ENCODE measurements at regions not wholly inside any gene's neighbourhood (a gene's known extent, or its start where the extent isn't known, plus 50 kb on each side); places are given as distances from the start of the nearest gene placed in this dataset.
"Not testable (repeated sequence)": the region's sequence is repeated elsewhere in the genome, so short reads cannot be mapped to it uniquely, and the experiment has no call there.

DNA sequence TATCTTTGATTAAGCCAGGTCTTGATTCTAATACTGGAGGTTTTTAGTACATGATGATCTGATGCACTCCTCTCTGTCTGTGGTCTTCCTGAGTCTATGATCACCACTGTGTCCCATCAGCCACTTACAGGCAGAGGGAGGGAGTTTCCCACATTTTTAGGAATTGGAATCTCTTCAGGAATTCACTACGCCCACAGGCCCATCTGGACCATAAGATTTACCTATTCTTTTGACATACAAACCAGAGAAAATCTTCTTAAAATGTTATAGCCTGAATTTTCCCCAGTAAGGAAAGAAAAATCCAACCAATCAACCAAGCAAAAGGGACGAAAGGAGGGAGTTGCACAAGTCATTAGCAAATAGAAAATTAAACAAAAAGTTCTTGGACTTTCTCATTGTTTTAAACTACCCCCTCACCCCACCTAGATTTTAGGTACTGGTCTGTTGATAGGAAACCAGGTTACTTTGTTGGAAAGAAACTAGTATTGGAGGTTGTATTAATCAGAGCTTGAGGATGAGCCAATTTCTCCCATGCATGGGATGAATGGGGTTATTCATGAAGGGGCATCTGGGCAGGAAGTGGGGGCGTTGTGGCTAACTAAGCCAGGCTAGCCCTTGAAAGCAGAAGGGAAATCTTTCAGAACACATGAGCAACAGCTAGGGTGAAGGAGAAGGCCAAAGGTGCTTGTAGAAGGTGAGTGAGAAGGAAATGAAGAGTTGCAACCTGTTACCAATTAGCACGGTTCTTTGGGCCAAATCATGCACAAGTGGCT is 328.2 kb upstream of the MEX3C start:
- no peak for ATAC-seq

DNA sequence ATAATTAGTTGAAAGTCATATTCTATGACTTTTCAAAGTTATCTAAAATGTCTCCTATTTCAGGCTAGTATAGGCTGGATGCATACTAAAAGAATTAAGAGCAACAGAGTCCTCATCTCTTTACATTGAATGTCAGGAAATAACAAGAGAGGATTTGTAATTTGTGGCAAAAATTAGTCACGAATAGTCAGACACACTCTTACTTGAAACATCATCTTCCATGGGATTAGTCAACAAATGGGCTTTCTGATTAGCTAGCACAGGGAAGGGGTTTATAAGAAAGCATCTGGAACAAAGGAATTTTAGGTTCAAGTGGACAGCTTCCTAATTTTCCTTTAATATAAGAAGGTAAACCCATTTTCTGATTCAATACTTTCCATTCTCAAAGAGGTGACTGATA is 330.3 kb upstream of the MEX3C start:
- ATAC-seq: no peak

DNA sequence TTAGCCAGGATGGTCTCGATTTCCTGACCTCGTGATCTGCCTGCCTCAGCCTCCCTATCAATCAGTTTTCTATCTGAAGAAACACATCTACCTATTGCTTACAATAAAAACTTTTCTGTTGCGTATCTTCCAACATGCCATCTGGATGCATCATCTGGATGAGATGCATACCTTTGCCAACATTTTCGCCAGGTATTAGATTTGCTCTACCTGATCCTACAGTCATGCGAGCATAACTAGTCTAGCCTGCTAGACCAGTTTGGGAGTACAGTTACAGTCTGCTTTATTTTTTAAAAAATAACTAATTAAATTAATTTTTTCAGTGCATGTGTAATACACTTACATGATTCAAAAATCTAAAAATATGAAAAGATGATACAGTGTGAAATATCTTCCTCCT is 334.0 kb upstream of the MEX3C start:
- no peak for ATAC-seq

DNA sequence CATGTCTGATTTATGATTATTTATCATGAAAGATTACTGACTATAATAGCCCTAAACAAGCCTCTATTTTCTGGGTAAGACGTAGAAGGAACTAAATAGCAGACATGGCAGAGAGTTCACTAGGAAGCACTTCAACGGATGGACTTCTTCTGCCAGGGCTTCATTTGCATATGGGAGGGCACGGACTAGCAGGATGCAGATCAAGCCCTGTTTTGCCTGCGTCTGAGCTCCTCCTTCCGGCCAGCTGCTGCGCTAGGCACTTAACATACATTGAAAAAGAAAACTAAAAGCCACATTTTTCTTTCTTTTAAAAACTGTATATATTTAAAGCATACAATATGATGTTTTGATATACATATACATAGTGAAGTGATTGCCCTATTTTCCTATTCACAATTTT is 340.0 kb upstream of the MEX3C start:
- no peak for ATAC-seq

DNA sequence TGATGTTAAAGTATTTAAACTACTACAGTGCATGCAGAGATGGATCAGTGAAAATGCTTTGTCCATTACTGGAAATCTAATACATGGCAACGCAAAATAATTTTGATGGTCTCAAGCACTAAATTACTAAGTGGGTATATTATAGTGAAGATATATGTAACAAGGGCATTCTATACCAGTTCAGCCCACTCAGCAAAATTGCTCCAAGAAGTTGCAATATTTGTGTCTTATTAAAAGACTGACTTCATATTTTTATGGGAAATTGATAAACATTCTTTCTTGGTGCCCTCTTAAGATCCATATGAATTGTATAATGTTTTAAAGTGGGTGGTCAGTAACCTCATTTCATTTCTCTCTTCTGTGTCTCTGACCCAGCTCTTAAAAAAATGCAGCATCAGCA is 343.1 kb upstream of the MEX3C start:
- no peak for ATAC-seq

DNA sequence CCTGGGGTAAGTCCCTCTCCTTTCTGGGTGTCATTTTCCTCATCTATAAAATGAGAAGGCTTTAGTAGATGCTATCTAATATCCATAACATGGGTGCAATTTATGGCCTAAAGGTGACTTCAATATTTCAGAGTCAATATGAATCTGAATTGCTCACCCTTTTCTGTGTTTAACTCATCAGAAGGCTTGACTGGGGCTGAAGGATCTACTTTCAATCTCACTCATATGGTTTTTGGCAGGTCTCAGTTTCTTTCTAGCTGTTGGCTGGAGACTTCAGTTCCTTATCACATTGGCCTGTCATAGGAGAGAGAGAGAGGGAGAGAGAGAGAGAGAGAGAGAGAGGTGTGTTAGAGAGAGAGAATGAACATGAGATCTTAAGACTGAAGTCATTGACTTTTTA is 343.7 kb upstream of the MEX3C start:
- peak in 1 of 2 donors; percentile 53 for ATAC-seq

DNA sequence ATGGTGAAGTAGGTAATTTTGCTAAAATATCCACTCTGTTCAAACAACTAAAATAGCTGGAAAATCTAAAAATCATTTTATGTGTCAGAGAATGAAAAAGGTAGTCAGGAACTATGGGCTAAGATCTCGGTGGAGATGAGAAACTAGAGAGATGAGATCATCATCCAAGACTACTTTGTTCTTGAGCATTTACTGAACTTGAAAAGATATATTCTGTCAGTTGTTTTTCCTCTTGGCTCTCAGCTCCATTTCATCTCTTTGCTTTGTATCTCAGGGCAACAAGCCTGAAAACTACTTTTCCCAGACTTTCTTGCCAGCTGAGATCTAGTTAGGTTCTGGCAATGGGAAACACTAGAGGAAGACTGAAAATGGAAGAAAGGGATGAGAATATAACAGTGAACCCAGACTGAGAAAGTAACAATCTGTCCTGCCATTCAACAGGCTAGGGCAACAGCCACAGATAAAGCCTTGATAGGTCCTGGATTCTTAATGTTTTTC is 346.2 kb upstream of the MEX3C start:
- no peak for ATAC-seq

- ATAC-seq: no peak
Observed at GRCh38 chr18:51545446-51545845, 348.0 kb upstream of the MEX3C start.

DNA sequence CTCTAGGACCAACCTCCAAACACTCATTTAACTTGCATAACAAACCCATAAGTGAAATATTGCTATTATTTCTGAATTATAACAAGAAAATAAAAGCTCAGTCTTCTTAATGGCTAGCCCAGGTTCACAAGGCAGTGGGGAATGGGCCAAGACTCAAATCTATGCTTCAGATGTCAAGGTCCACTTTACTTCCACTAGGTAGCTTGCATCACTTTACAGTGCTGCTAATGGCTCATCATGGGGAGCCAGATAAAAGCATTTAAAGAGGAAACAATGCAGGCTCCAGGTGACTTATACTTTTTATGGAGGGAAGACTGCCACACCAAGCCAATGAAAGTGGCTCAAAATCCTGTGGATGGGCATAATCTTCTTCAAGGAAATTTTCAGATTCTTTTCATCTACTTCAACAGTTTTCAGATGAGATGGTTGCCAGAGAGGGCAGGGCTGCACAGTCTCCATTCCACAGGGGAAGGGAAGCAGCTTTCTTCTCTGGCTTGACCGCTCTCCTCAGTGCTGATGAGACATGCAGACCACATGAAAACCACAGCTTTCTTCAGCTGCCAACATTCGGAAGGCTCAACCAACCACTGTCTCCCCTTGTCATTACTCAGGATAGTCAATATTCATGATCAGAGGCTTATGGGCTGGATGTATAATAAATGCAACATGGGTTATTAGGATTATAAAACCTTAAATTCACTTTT is 361.9 kb upstream of the MEX3C start:
- no peak for ATAC-seq

DNA sequence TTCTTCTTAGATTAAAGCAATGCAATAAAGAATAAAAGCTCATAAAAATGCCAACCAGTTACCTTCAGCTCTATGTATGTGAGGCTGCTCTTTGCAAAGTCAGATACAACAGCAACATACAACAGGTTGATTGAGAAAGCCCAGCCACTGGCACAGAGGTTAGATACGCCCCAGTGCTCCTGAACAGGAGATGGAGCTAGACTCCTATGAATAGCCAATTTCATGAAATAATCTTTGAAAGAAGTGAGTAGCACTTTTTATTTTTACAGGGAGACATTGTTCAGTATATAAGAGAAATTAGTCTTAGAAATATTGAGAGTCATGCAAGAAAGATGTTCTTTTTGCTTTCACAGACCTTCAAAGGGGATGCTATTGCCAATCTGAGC is 362.4 kb upstream of the MEX3C start:
- no peak for ATAC-seq

- ATAC-seq: no peak
Observed at GRCh38 chr18:51561821-51562220, 364.3 kb upstream of the MEX3C start.

DNA sequence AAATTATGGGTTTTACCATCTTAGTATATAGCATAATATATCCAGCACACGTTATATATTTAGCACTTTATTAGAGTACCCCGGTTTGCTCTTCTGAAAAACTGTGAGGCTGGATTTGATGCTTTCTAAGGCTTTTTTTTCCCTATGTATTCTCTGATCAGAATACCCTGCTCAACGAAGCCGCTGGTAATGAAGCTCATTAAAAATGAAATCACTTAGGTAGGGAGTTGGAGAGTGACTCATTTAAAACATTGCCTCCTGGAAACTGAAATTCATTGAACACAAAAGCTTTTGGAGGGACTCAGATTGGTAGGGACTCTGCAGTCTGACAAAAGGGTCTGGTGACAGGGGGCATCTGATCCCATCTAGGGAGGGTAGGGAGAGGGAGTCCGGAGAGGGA is 365.4 kb upstream of the MEX3C start:
- ATAC-seq: no peak

GRCh38 chr18:51563396-51563795 is 365.9 kb upstream of the MEX3C start:
- ATAC-seq: no peak

DNA sequence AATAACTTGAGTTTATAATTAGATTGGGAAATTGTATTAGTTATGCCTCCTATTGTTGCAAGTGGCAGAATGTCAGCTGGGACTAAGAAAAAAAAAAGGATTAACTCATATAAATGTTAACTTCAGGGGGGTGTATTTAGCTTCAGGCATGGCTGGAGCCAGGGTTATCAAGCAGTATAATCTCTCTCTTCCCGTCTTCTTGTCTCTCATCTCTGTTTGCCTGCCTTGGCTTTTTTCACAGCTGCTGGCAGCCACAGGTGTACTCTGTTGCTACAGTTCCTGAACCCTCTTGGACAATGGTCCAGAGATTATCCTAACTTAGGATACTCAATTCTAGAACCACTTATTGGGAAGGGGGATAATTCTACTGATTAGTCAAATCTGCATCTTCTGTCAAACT is 370.7 kb upstream of the MEX3C start:
- no peak for ATAC-seq

- ATAC-seq: no peak
Observed at GRCh38 chr18:51569153-51569552, 371.7 kb upstream of the MEX3C start.

GRCh38 chr18:51569561-51569960 is 372.1 kb upstream of the MEX3C start:
- ATAC-seq: no peak

DNA sequence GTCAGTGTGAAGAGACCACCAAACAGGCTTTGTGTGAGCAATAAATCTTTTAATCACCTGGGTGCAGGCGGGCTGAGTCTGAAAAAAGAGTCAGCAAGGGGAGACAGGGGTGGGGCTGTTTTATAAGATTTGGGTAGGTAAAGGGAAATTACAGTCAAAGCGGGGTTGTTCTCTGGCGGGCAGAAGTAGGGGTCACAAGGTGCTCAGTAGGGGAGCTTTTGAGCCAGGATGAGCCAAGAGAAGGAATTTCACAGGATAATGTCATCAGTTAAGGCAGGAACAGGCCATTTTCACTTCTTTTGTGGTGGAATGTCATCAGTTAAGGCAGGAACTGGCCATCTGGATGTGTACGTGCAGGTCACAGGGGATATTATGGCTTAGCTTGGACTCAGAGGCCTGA is 372.6 kb upstream of the MEX3C start:
- ATAC-seq: not testable (repeated sequence)

DNA sequence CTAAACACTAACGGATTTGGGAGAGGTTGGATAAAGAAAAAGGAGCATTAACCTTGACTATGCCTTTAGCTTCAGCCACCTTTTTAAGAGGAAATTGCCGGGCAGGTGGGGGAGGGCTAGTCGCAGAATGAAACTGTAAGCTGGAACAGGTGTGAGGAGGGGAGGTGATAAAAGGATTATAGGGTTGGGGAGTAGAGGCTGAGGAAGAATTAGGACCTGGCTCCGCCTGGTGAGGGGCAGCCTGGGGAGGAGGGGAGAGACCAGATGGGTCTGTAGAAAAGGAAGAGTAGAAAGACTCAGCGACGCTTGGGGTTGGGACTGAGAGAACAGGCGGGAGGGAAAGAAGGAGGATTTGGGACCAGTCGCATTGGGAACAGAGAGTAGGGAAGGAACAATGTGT is 376.4 kb upstream of the MEX3C start:
- ATAC-seq: not testable (repeated sequence)

GRCh38 chr18:51575171-51575570 is 377.7 kb upstream of the MEX3C start:
- no peak for ATAC-seq

DNA sequence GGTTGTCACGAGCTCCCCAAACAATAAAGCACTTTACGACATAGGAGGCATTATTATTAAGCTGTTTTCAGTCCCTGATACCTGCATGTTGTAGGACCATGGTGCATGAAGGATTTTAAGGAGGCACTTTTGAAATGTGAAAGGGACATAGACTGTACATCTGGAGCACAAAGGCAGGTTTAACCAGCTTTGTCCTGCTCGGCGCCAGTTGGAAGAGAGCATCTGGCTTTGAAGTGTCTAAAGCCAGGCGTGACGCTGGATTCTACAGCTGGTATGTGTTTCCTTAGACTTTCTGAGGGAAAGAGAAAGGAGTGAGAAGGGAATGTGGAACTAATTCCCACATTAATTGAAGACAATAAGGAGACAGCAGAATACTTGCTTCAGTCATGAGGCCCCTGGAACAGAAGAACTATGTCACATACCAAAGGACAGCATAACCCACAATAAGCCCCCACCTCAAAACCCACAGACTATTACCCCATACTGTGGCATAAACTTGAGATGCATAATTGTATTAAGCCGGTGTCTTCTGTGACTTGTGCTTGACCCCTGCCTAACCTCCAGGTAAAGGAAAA is 381.0 kb upstream of the MEX3C start:
- no peak for ATAC-seq

DNA sequence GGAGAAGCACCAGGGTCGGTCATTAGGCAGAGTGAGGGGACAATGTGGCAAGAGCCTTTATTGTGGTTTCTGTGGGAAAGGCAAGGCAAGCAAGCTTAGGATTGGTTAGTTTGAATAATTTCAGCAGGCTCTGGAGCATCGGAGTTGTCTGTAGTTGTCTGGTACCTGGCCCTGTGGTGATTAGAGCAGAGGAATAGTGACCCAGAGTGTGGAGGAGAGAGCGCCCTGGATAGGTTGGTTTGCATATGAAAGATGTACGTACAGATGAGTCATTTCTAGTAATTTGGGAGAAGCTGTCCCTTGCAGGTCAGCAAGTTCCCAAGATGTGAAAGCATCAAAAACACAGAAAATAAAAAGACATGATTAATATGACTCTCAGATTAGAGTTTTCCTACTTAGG is 383.1 kb upstream of the MEX3C start:
- ATAC-seq: no peak

DNA sequence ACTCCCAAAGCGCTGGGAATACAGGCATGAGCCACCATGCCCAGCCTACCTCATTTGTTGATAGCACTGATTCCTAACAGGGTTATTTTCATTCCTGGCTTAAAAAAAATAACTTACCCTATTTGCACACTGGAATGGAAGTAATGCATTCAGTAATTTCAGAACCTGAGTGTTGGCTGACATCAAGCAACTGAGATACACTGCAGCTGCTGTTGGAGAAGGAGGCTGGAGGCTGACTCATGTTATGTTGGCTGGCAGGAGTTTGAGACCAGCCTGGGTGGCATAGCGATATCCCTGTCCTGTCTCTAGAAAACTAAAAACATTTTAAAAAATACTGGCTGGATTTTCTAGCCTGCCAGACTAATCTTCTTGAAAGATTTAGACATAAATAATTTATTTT is 385.1 kb upstream of the MEX3C start:
- ATAC-seq: no peak

DNA sequence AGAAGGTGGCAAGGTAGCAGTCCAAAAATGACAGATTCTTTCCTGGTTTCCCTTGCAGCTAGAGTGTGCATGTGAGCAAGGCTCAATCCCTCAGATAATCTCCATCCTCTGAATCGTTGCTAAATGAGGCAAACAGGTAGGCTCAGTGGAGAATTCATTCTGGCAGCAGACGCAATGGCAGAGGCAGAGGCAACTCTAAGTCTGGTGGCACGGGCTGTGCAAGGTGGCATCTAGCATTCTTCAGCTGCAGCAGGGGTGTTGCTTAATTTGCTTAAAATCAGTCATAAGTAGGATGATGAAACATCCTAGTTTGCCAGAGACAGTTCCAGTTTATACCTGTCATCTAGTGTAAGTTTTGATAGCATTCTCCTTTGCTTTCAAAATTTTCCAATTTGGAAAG is 391.1 kb upstream of the MEX3C start:
- no peak for ATAC-seq

DNA sequence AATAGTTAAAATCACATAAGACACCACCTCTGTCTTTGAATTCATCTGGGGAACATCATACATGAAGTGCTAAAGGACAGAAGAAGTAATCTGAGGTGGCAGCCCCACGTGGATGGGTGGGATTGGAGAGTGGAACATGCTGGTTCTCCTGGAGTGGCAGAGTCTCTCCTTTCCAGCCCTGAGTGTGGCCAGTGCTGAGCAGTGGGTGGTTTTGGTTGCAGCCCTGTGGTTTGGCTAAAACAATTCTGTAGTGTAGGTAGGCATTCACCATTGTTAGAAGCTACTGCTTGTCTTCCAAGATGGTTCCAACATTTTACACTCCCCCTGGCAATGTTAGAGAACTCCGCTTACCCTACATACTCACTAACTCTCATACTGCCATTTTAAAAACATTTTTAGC is 396.4 kb upstream of the MEX3C start:
- ATAC-seq: no peak

All from activated CD4-positive, CD25-positive, alpha-beta regulatory T cell treated with anti-CD3 and anti-CD28 coated beads, Interleukin-2, amount 50 U/mL, for 24 hours (primary cell).